Subcutaneous abdominal adipose tissue (tissue), 5 donors: ENCODE measurements at regions not wholly inside any gene's neighbourhood (a gene's known extent, or its start where the extent isn't known, plus 50 kb on each side); places are given as distances from the start of the nearest gene placed in this dataset.

ENCODE experiments used
- H3K27ac ChIP-seq: one replicate; pipeline ENCODE4 v1.7.0; 2013; ENCODE audit warnings: low read depth, mild to moderate bottlenecking, inconsistent platforms, low read length, moderate library complexity
- H3K27me3 ChIP-seq, 5 donors: one replicate each; pipeline ENCODE4 v1.7.0; 2013; ENCODE audit warnings: low read length in 5 of 5, inconsistent platforms in 1 of 5; ENCODE audit not compliant: control insufficient read depth in 5 of 5, insufficient read depth in 4 of 5
- H3K36me3 ChIP-seq, 5 donors: one replicate each; pipeline ENCODE4 v1.7.0; 2013; ENCODE audit warnings: low read length in 5 of 5; ENCODE audit not compliant: control insufficient read depth in 5 of 5, insufficient read depth in 5 of 5
- H3K4me1 ChIP-seq, 5 donors: one replicate each; pipeline ENCODE4 v1.7.0; 2013; ENCODE audit warnings: low read length in 5 of 5, mild to moderate bottlenecking in 3 of 5, moderate library complexity in 1 of 5; ENCODE audit not compliant: control insufficient read depth in 5 of 5, insufficient read depth in 5 of 5
- H3K4me3 ChIP-seq, 5 donors: one replicate each; pipeline ENCODE4 v1.7.0; 2013; ENCODE audit warnings: low read length in 5 of 5, low read depth in 1 of 5
- H3K9ac ChIP-seq, 5 donors: one replicate each; pipeline ENCODE4 v1.7.0; 2013; ENCODE audit warnings: low read length in 5 of 5, mild to moderate bottlenecking in 4 of 5, moderate library complexity in 3 of 5
- H3K9me3 ChIP-seq, 5 donors: one replicate each; pipeline ENCODE4 v1.7.0; 2013; ENCODE audit warnings: low read length in 5 of 5; ENCODE audit not compliant: control insufficient read depth in 5 of 5
- donor health status: healthy.
- donor health status: healthy.
- donor health status: healthy.
- donor health status: healthy.
- donor health status: healthy.

DNA sequence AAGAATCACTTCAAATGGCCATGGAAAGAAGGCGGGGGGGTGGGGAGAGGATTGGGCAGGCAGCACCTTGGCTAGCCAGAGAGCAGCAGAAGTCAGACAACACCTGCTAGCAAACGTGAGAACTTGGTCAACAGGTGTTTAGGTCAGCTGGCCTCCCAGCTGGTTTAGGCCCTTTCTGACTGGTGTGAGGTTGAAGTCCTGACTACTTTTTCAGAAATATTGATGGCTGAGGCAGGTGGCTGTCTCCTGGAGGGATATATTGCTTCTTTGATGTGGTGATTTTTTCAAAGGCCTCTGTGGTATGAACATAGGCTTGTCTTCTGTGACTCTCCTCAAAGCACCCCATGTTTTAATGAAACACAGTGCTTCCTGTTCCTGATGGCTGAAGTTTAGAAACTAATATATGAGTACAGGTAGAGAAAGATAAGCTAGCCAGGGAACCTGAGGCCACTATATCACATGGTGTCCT lies 238.2 kb upstream of the SSTR1 start:
- H3K27ac ChIP-seq: no peak overlapping the region
- H3K9ac ChIP-seq: no peak overlapping the region
- no peaks in the 10 kb centered on the region for H3K27me3 ChIP-seq
- peaks cover 0 to 2% (median 0%) of the 10 kb centered on the region in 5 donors for H3K9me3 ChIP-seq
- H3K4me3 ChIP-seq: no peak overlapping the region
- H3K36me3 ChIP-seq: no peaks in the 10 kb centered on the region
- no peaks in the 10 kb centered on the region for H3K4me1 ChIP-seq

DNA sequence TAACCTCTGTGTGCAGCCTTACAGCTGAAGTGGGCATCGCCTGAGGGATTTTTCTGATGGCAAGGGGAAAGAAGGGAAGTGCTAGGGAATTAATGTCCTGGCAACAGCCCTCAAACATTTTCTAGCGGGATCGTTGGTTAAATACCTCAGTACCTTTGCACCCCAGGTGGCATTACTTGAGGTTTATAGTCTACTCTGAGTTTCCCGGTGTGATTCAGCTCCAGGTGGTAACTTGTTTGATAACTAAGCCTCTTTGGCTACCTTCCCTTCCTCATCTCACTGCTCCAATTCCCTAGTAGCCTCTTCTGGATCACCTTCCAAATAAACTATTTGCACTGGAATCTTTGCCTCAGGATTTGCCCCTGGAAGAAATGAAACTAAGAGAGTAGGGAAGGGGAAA lies 237.0 kb upstream of the SSTR1 start:
- Histone ChIP-seq H3K36me3 (no peaks in the 10 kb centered on the region), H3K9me3 (no peaks in the 10 kb centered on the region), H3K9ac (no peak overlapping the region), H3K27ac (no peak overlapping the region), H3K4me3 (no peak overlapping the region), H3K27me3 (no peaks in the 10 kb centered on the region), H3K4me1 (no peaks in the 10 kb centered on the region)

DNA sequence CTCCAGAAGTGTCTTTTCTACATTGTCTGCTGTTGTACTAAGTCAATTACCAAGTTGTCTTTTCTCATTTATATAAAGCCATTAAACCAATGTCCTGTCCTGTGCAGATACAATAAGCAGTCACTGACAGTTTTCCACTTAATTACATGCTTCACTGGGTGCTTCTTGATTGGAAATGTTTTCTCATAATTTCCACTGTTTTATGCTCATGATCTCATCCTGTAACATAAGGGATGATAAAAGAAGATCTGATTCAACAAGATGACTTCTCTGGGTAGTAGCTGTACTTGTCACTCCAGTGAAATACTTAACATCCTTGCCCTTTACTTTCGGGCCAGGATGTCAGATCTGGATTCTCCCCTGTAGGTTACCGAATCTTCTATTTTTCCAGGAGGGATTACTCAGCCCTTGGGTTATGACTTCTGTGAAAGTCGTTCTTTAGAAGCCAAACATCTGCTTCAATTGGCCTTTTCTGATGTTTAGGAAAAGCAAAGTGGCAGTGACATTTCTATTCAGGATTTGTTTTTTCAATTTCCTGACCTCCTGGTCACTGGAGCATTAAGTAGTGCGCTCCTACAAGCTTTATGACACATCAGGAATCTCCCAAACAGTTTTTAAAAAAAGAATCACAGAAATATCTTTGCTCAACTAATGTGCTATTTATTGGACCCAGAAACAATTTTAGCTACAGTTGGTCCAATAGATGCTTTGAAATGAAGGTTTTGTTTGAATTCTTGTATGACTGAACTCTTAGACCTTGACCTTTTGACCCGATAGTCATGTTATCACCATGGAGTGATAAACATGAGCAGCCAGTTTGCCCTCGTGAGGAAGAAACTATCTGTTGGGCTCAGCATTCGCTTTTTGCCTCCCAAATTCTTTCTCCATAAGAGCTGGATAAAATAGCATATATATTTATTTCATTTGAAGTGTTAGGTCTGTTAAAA lies 234.5 kb upstream of the SSTR1 start:
- no peaks in the 10 kb centered on the region for H3K27me3 ChIP-seq
- no peaks in the 10 kb centered on the region for H3K4me1 ChIP-seq
- H3K27ac ChIP-seq: no peak overlapping the region
- H3K36me3 ChIP-seq: no peaks in the 10 kb centered on the region
- H3K9me3 ChIP-seq: peaks cover 0 to 3% (median 0%) of the 10 kb centered on the region in 5 donors
- no peak overlapping the region for H3K4me3 ChIP-seq
- H3K9ac ChIP-seq: no peak overlapping the region

DNA sequence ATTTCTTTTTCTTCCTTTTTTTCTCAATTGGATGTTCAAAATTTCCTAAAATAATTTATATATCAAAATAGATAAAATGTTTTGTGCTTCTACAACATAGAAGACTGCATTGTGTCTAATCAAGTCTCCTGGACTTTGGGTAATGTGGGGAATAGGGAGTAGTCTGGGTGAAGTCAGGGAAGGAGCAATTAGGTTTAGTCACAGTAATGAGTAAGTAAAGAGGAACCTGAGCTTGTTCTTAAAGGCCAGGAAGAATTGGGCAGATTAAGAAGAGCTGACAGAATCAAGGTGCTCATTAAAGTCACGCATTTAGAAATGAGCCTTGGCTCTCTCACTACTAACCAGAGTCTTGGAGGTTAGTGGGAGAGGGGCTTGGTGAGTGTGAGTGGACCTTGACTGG lies 233.3 kb upstream of the SSTR1 start:
- H3K36me3 ChIP-seq: no peaks in the 10 kb centered on the region
- H3K4me3 ChIP-seq: no peak overlapping the region
- no peak overlapping the region for H3K9ac ChIP-seq
- H3K4me1 ChIP-seq: no peaks in the 10 kb centered on the region
- H3K27me3 ChIP-seq: no peaks in the 10 kb centered on the region
- H3K9me3 ChIP-seq: peaks cover 0 to 4% (median 0%) of the 10 kb centered on the region in 5 donors
- no peak overlapping the region for H3K27ac ChIP-seq

DNA sequence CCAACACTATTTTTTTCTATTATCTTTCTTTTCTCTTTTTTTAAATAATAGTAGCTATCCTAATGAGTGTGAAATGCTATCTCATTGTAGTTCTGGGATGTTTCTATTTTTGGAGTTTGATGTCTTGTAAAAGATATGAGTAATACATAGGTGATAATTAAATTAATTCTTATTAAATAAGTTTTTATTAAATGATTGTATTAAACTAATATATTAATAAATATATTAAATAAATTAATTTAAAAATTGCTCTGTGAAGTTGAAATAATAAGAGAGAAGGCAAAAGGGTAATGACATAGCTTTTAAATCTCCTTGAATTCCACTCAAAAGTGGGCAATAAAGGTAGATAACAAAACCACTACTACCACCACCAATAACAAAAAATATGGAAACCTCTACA lies 230.2 kb upstream of the SSTR1 start:
- Histone ChIP-seq H3K4me3 (no peak overlapping the region), H3K4me1 (no peaks in the 10 kb centered on the region), H3K9me3 (peaks cover 0 to 11% (median 4%) of the 10 kb centered on the region in 5 donors), H3K27ac (no peak overlapping the region), H3K9ac (no peak overlapping the region), H3K36me3 (no peaks in the 10 kb centered on the region), H3K27me3 (no peaks in the 10 kb centered on the region)

DNA sequence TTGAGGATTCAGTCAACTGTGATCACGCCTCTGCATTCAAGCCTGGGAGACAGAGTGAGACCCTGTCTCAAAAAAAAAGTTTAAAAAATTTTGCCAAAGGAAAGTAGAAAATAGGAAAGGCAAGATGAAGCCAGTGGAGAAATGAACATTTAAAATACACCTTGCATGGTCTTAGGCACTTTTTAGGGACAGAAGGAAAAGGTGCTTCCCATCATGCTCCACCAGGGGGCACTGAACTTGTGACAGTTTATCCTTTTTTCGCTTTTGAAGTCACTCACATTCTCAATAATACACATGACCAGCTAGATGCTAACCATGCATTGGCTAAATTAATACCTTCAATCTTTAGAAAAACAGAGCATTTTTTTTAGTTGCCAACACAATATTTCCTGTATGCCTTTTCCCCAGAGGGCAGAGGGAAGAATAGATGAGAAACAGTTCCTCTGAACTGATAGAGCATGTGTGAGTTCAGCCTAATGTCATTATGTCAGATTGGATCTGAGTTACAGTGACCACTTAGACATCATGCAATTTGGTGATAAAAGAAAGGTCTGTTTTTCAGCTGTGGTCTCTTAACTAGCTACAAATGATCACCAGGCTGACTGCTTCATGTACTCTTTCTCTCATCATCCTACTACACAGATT lies 221.8 kb upstream of the SSTR1 start:
- no peaks in the 10 kb centered on the region for H3K36me3 ChIP-seq
- no peak overlapping the region for H3K9ac ChIP-seq
- H3K4me1 ChIP-seq: no peaks in the 10 kb centered on the region
- no peaks in the 10 kb centered on the region for H3K27me3 ChIP-seq
- H3K27ac ChIP-seq: no peak overlapping the region
- no peak overlapping the region for H3K4me3 ChIP-seq
- peaks cover 0 to 5% (median 2%) of the 10 kb centered on the region in 5 donors for H3K9me3 ChIP-seq

DNA sequence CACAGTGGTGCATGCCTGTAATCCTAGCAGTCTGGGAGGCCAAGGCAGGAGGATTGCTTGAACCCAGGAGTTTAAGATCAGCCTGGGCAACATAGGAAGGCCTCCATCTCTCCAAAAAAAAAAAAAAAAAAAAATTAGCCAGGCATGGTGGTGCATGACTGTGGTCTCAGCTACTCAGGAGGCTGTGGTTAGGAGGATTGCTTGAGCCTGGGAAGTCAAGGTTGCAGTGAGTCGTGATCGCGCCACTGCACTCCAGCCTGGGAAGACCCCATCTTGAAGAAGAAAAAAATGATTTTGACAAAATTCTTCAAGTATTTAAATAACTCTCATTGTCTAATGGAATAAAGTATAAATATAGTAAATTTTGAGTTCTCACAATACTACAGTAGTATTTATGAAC lies 219.2 kb upstream of the SSTR1 start:
- H3K36me3 ChIP-seq: no peaks in the 10 kb centered on the region
- H3K27ac ChIP-seq: no peak overlapping the region
- H3K9me3 ChIP-seq: no peaks in the 10 kb centered on the region
- H3K9ac ChIP-seq: no peak overlapping the region
- no peaks in the 10 kb centered on the region for H3K27me3 ChIP-seq
- no peak overlapping the region for H3K4me3 ChIP-seq
- H3K4me1 ChIP-seq: no peaks in the 10 kb centered on the region

DNA sequence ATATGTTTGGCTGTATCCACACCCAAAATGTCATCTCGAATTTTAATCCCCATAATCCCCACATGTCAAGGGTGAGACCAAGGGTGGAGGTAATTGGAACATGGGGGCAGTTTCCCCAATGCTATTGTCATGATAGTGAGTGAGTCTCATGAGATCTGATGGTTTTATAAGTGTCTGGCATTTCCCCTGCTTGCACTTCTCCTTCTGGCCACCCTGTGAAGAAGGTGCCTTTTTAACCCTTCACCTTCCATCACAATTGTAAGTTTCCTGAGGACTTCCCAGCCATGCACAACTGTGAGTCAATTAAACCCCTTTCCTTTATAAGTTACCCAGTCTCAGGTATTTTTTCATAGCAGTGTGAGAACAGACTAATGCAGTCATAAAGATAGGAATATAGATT lies 216.7 kb upstream of the SSTR1 start:
- Histone ChIP-seq H3K4me3 (no peak overlapping the region), H3K9me3 (no peaks in the 10 kb centered on the region), H3K27ac (no peak overlapping the region), H3K27me3 (no peaks in the 10 kb centered on the region), H3K4me1 (no peaks in the 10 kb centered on the region), H3K9ac (no peak overlapping the region), H3K36me3 (no peaks in the 10 kb centered on the region)

DNA sequence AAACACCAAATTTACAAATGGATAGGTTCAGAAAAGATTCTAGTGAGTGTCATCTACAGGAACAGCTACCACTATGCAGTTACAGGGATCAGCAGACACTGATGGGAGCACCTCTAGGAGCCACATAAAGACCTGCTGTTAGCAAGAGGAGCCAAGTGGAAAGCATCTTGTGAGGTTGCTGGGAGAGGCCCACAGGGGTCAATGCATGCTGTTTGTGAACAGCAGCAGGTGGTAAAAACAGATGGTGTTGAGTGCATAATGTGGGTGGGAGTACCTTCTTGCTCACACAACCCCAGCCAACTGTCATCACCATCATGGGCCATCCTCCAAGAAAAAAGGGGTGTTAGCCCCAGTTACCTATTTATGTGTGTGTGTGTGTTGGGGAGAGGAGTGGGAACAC lies 215.2 kb upstream of the SSTR1 start:
- no peak overlapping the region for H3K27ac ChIP-seq
- H3K4me3 ChIP-seq: no peak overlapping the region
- no peaks in the 10 kb centered on the region for H3K9me3 ChIP-seq
- no peaks in the 10 kb centered on the region for H3K4me1 ChIP-seq
- H3K9ac ChIP-seq: no peak overlapping the region
- no peaks in the 10 kb centered on the region for H3K36me3 ChIP-seq
- no peaks in the 10 kb centered on the region for H3K27me3 ChIP-seq

DNA sequence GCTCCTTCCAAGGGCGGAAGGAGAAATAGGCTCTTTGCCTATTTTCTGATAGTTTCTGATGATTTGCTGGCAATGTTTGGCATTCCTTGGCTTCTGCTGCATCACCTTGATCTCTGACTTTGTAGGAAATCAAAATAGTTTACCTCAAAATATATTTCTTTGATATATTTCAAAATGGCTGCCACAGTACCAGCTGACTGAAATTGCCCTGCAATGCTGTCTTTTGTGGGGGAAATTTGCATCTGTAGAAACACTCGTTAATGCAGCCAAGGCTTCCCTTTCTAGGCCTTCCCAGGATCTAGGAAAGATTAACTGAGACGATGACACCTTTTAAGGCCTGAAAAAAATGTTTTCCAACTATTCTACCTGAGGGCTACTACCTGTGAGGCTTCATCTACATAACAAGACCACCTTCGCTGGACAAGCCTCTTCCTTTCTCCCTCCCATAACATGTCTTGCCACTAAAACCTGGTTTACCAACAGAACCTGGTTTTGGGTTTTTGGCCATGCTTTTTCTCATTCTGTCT lies 212.8 kb upstream of the SSTR1 start:
- H3K27me3 ChIP-seq: no peaks in the 10 kb centered on the region
- no peaks in the 10 kb centered on the region for H3K4me1 ChIP-seq
- H3K27ac ChIP-seq: no peak overlapping the region
- no peaks in the 10 kb centered on the region for H3K36me3 ChIP-seq
- no peaks in the 10 kb centered on the region for H3K9me3 ChIP-seq
- no peak overlapping the region for H3K4me3 ChIP-seq
- H3K9ac ChIP-seq: no peak overlapping the region
